GM12865 (cell line): ENCODE measurements at regions not wholly inside any gene's neighbourhood (a gene's known extent, or its start where the extent isn't known, plus 50 kb on each side); places are given as distances from the start of the nearest gene placed in this dataset.
A peak's percentile ranks its signal among the peaks of the same experiment; 100 is the strongest.

Experiments
- DNase-seq: peaks from one replicate; pipeline ENCODE4 v3.0.0; 2010; ENCODE audit warnings: low read depth
- H3K4me3 ChIP-seq: 2 replicates; pipeline ENCODE4 v1.5.1; 2011; ENCODE audit warnings: mild to moderate bottlenecking, low read depth, low read length, control low read depth
- TF ChIP-seq, protein P1 (sequence below): IDR thresholded peaks from 2 replicates; pipeline ENCODE4 v1.5.1; 2011; ENCODE audit warnings: low read length, control low read depth, low read depth, inconsistent platforms; ENCODE audit not compliant: insufficient read depth; ENCODE audit errors: missing control alignments

DNA sequence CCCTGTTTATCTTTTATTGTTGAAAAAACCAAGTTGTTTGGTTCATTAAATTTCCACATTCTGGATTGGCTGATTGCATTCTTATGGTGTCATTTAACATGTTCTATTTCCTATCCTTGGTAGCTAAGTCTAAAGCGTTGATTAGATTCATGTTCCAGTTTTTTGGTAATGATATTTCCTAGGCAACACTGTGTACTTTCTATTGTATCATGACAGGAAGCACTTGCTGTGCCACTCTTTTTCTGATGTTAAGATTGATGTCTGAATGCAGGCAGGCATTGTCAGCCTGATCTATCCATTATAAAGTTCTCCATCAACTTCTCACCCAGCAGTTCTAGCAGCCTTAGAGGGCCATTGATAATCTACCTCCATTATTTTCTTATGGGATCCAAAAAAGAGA, 91.1 kb upstream of the ARID2 start:
- TF ChIP-seq, protein P1, sequence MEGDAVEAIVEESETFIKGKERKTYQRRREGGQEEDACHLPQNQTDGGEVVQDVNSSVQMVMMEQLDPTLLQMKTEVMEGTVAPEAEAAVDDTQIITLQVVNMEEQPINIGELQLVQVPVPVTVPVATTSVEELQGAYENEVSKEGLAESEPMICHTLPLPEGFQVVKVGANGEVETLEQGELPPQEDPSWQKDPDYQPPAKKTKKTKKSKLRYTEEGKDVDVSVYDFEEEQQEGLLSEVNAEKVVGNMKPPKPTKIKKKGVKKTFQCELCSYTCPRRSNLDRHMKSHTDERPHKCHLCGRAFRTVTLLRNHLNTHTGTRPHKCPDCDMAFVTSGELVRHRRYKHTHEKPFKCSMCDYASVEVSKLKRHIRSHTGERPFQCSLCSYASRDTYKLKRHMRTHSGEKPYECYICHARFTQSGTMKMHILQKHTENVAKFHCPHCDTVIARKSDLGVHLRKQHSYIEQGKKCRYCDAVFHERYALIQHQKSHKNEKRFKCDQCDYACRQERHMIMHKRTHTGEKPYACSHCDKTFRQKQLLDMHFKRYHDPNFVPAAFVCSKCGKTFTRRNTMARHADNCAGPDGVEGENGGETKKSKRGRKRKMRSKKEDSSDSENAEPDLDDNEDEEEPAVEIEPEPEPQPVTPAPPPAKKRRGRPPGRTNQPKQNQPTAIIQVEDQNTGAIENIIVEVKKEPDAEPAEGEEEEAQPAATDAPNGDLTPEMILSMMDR = no peak
- no peak overlapping the region for H3K4me3 ChIP-seq
- DNase-seq = no peak

DNA sequence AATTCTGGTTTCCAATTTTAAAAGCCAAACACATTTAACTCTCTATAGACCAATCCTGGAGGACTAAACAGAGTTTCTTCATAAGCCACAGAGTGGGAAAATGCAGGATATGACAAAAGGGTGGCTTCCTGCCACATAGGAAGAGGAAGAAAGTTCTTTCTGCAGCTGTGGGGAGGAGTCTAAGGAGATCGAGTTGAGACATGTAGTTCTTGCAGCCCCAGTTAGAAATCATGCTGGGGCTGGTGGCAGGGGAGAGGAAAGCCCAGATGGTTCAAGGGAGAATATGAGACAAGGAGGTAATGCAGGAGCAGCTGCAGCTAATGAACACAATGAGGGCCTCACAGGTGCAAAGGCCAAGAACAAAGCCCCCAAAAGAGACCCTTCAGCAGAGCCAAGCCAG, 85.0 kb upstream of the ARID2 start:
- TF ChIP-seq, protein P1 = no peak
- H3K4me3 ChIP-seq = no peak overlapping the region
- peak; percentile 30 for DNase-seq

DNA sequence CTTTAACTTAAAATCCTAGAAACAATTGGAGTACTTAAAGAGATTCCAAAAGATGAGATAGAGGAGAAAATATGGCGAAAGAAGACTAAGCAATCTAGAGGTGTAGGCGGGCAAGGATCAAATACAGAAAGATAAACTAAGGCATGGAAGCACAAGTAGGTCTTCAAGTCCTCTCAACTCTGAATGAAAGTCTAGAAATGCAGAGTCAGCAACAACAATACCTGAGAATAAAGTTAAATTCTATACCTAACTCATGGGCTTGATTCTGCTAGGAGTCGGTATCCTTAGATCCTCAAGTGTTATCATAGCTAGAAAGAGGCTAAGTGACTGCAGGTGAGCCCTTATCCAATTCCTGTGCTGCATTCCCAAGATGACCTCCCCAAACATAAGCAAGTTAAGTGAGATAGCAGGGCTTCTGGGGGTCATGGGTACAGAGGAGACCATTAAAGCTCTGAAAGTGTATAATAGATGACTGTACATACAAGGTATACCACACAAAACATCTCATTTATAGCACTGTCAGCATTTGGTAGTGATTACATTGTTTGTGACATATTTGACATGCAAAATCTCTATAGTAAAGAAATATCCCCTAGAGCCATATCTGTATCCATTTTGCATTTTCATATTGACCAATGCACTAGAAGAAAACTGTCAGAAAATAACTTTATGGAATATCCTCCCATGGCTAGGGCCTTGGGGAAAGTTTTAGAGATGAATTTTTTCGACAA, 82.5 kb upstream of the ARID2 start:
- no peak for DNase-seq
- TF ChIP-seq, protein P1 = no peak

DNA sequence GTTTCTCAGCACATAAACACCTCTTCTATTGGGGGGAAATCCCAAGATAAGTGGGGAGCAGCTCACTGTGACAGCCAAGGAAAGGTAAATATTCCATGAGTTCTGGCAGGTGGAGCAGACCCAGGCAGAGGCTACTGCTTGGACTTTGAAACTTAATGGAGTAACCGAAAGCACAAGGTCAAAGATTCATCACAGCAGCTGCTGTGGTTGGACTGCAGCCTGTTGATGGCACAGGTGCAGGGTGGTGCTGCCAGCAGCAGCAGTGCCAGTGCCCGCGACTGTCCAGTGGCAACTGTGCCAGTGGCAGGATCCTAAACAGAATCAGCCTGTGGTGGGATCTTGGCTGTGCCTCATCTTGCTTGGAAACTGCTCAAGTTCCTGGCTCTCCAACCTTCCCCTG, 81.4 kb upstream of the ARID2 start:
- H3K4me3 ChIP-seq = no peak overlapping the region
- no peak for DNase-seq
- TF ChIP-seq, protein P1 = no peak

More for the DNA sequence above, 82.5 kb upstream of the ARID2 start:
- H3K4me3 ChIP-seq = no peak overlapping the region

DNA sequence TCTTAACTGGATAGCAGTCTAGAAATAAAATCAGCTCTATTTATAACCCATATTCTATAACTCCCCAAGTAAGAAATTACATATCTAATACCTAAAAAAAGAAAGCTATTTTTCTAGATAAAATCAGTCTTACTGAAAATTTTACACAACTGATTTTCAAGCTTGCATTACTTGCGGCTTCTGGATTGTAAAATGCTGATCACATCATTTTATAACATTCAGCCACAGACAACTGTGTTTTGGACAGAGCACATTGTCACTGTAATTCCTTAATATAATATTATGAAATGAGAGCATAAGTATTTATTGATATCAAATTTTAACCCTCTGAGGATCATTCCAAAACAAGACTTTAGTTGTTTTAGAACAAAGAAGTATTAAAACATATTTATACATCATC, 78.5 kb upstream of the ARID2 start:
- TF ChIP-seq, protein P1 = no peak
- DNase-seq = no peak
- no peak overlapping the region for H3K4me3 ChIP-seq

DNA sequence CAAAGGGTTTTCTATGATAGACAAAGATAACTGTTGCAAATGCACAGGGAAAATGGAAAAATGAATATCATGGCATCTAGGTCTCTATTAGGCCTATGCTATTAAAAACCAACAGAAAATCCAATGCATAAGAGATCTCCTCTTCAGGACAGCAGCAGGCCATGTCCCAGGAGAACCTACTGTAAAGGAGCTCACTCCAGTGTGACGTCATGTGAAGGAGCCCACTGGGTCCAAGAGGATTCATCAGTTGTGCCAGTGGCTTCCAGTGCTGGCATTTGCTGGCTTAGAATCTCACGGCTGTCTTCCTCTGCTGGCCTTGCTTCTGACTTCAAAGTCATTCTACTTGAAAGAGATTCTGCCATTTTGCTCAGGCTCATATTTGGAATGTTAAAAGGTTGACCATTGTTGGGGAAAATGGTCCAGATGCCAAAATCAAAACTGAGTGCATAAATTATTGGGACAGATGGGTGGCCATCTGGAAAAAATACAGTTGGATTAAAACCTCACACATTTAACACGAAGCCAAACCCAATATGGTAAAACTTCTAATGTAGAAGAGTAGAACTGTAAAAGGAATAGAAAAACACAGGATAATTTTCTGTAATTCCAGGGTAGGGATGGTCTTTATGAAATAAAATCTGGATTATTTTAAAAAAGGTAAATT, 75.4 kb upstream of the ARID2 start:
- DNase-seq = no peak
- TF ChIP-seq, protein P1 = no peak
- no peak overlapping the region for H3K4me3 ChIP-seq
